Endometrium (tissue), 2 donors: ENCODE measurements at regions not wholly inside any gene's neighbourhood (a gene's known extent, or its start where the extent isn't known, plus 50 kb on each side); places are given as distances from the start of the nearest gene placed in this dataset.

ENCODE experiments used
- FAIRE-seq: peaks from 2 replicates; lab custom pipeline; 2012; peaks lifted over from hg19 to GRCh38; lab: Jason Lieb, UNC
- donor health status: control.
- donor health status: control.

DNA sequence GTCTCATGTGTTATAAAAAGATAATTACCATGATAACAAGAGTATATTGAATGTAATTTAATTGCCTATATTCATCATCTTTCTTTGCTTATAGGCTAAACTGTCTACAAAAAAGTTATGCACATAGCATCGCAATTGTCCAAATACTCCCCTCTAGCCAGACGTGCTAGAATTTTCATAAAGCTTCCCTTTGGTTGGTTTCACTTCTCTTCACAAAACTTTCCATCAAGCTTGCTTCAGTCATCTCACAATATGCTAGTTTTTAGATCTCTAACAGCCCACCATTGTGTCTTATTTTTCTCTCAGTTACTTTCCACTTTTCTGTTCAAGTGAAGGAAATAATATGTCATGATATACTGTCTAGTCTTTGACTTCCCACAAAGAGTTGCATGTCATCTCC is 448.3 kb upstream of the SPANXN1 start:
- no peak for FAIRE-seq

DNA sequence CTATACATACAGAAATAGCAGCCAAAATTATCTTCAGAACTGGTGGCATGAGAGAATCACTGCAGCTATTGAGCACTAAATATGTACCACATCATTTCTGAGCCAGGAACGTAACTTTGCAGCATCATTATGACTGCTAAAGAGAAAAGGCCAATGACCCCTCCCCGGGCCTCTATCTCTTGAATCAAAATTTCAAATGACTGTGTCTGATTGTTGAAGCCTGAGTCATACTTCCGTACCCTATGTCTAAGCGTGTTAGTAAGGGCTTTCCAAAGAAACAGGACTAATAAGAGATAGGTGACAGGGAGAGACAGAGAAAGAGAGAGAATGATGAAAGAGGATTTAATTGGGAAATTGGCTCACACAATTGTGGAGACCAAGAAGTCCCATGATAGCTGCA is 445.5 kb upstream of the SPANXN1 start:
- no peak for FAIRE-seq

DNA sequence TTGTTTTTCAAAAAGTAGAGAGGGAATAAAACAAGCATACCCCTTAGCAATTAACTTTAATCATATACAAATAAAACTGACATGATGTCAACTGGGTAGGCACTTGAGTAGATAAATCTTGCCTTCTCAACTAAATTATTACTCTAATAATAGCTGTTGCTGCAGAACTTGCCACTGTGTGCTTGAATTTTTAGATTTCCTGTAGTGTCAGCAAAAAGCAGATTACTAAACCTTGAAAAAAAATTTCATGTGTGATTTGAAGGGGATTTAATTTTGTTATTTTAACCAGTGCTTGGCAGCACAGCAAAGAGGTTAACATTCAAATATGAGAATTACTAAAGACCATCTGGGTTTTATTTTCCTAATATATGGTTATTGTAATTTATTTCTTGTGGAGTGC is 438.3 kb upstream of the SPANXN1 start:
- FAIRE-seq: no peak

DNA sequence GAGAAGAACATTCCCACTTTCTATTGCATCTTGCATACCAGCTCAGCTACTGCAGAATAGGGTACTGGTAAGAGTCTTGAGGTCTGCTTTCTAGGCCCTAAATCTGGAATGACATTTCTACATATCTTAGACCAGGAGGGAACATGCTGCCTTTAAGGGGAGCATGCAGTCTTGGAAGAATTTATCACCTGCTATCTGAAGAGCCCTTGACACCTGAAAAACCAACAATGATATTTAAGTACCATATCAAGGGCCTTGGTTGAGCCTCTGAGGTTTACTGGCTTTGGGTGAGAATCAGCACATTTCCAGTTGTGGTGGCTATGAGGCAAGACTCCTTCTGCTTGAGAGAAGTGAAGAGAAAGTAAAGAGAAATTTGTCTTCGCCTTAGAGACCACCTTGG is 436.8 kb upstream of the SPANXN1 start:
- no peak for FAIRE-seq

DNA sequence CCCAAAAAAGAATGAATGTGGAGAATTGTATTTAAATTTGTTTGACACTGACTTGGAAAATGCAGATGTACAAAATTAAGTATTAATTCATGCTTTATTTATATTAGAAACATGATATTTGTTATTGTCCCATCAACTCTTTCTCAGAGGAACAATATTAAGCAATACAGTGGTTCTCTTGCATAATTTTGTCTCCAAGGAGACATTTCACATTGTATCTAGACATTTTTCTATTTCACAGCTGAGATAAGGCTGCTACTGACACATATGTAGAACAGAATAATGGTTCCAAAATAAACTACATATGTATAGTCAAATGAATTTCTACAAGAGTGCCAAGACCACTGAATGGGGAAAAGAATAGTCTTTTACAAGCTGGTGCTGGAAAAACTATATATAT is 427.9 kb upstream of the SPANXN1 start:
- no peak for FAIRE-seq

DNA sequence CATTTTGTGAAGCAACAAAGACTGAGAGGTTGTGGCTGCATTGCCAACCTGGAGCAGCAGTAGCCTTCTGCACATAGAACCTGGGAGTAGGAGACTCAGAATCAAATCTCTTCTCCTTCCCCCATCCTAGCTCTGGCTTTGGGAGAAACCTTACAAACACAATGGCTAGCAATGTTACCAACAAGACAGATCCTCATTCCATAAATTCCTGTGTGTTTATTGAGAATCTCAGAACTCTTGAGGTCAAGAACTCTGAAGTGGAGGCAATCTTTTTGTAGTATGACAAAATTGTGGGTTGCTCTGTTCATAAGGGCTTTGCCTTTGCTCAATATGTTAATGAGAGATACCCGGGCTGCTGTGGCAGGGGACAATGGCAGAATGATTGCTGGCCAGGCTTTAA is 406.7 kb upstream of the SPANXN1 start:
- no peak for FAIRE-seq

DNA sequence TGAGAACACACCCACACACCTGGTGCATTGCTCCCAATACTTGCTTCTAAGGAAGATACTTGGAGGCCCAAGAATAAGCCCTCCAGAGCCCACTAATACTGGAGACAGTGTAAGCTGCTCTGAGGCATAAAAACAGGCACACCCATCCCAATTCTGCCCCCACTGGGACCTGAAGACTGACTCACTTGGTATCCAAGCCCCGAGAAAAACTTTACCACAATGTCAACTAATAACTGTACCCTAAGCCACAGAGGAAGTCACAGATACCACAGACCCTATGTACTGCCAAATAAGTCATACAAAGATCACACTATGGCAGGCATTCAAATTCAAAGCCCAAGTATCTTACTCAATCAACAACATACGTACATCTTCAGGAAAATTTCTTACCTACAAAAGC is 398.2 kb upstream of the SPANXN1 start:
- no peak for FAIRE-seq

DNA sequence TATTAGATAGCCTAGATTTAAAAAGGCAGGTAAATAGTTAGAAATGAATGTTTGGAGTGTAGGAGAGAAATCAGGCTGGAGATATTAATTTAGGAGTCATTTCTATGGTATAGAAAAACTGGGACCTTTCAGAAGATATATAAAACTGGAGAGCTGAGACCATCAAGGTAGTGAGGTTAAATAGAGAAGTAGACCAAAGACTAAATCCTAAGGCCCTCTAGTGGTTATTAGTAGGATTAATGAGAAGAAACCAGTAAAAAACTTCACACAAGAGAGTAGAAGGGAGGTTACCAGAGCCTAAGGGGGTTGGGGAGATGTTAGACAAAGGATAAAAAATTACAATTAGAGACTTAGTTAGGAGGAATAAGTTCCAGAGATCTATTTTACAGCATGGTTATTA is 351.0 kb upstream of the SPANXN1 start:
- no peak for FAIRE-seq

DNA sequence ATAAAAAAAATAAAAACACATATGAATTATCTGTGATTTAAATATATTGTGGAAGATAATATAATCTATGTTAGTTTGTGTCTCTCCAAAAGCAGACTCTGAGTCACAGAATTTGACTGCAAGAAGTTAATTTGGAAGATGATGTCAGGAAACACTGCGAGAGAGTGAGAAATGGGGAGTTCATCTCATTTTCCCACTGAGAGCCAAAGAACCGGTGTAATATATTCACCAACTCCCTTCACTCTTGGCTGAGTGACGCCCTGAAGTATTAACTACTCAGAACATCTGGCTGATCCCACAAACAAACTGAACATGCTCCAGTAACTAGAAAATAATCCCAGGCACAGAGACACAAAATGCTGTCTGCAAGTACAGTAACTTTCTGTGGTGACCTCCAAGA is 345.8 kb upstream of the SPANXN1 start:
- FAIRE-seq: no peak

DNA sequence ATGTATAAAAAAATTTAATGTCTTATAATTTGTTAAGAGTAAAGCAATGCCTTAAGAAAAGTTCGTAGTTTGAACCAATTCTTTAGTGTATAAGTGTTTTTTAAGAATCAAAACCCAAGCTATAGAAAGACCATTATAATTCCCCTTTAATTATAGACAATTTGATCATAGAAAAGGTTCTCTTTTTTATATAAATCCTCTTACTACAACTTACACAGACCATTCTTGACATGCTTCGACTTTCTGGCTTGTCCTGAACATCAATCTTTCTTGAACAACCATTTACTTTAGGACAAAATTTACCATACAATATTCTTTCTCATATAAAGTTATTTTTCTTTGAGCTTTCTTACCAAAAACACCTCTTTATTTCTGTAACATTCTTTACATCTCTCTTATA is 330.5 kb upstream of the SPANXN1 start:
- no peak for FAIRE-seq

DNA sequence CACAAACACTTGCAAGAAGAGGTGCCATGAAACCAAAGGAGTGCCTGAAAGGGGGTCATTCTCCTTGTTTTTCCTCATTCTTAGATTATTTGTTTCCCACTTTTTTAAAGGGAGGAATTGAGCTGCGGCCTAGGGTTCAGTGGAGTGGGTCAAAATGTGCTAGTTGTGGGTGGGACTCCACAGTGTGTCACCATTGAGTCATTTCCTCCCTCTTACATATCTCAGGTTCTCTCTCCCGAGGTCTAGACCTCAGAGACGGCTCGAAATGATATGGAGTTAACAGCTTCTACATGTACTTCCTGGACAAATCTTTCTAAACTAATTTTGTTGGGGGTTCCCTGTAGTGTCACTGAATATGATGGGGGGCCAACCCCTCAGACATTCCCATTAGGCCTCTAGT is 328.4 kb upstream of the SPANXN1 start:
- FAIRE-seq: no peak

DNA sequence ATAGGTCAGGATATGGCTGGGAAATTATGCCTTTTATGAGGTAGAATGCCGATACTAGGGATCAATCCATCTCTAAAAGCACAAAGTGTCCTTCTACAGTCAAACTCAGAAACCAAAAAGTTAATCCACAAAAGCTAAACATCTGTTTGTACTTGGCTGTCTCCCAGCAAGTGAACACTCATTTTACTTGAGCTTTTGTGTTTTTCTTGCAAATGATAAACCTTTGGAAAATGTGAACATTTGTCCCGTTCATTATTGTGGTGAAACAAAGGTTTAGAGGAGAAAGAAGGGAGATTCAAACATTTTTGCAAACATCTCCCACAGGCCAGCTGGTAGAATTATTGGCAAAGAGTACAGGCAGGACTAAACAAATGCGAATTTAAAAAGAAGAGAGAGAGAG is 300.6 kb upstream of the SPANXN1 start:
- no peak for FAIRE-seq
